Activated CD8-positive, alpha-beta T cell treated with anti-CD3 and anti-CD28 coated beads for 36 hours (primary cell): ENCODE measurements at regions not wholly inside any gene's neighbourhood (a gene's known extent, or its start where the extent isn't known, plus 50 kb on each side); places are given as distances from the start of the nearest gene placed in this dataset.

Experiments
- ATAC-seq: fragments of 200-7000 bp; cut with Tn5 transposase; one replicate; pipeline ENCODE4 v1.10.0; 2021; ENCODE audit warnings: mild to moderate bottlenecking, moderate library complexity
- CTCF ChIA-PET: fragments of 350-600 bp; sonication (Branson Sonifier 250); formaldehyde crosslinking; loops from one replicate; lab custom pipeline; 2021; ENCODE audit warnings: antibody characterized with exemption; lab: Charles Lee
- POLR2A ChIA-PET: fragments of 350-600 bp; sonication (Branson Sonifier 250); formaldehyde crosslinking; loops from one replicate; lab custom pipeline; 2021; ENCODE audit warnings: antibody characterized with exemption; lab: Charles Lee
- DNase-seq: peaks from one replicate; pipeline ENCODE4 v3.0.0-alpha.2; 2020
- H3K27ac Mint-ChIP-seq: one replicate; pipeline ENCODE4 v1.8.0; 2021; ENCODE audit warnings: mild to moderate bottlenecking, mixed read lengths
- H3K27me3 Mint-ChIP-seq: one replicate; pipeline ENCODE4 v1.8.0; 2021; ENCODE audit warnings: mixed read lengths
- H3K36me3 Mint-ChIP-seq: one replicate; pipeline ENCODE4 v1.8.0; 2021; ENCODE audit warnings: low read depth, mixed read lengths
- H3K4me1 Mint-ChIP-seq: one replicate; pipeline ENCODE4 v1.8.0; 2021; ENCODE audit warnings: low read depth, mixed read lengths
- H3K4me3 Mint-ChIP-seq: one replicate; pipeline ENCODE4 v1.8.0; 2021; ENCODE audit warnings: mild to moderate bottlenecking, moderate library complexity, mixed read lengths
- H3K9me3 Mint-ChIP-seq: one replicate; pipeline ENCODE4 v1.8.0; 2021; ENCODE audit warnings: mixed read lengths
- CTCF ChIP-seq: fragments of 200-600 bp; IDR thresholded peaks from one replicate; pipeline ENCODE4 v1.8.0; 2022; ENCODE audit warnings: antibody characterized with exemption, mild to moderate bottlenecking
- intact Hi-C: fragments of 100-400 bp; cut with micrococcal nuclease; formaldehyde crosslinking; loops from one replicate; pipeline ENCODE4 v1.10.0; 2022

GRCh38 chr1:82686774-82687173 is 886.0 kb downstream of the ADGRL2 start:
- ChIA-PET CTCF (no interaction called here), POLR2A (no interaction called here)
- H3K27ac Mint-ChIP-seq: no peak overlapping the region
- no peak for TF ChIP-seq CTCF
- H3K4me3 Mint-ChIP-seq: no peak overlapping the region
- intact Hi-C loops: no loop called here
- peaks cover 7% of the 10 kb centered on the region for H3K9me3 Mint-ChIP-seq
- no peaks in the 10 kb centered on the region for H3K4me1 Mint-ChIP-seq
- no peak for ATAC-seq
- H3K27me3 Mint-ChIP-seq: no peaks in the 10 kb centered on the region
- DNase-seq: no peak
- H3K36me3 Mint-ChIP-seq: no peaks in the 10 kb centered on the region

GRCh38 chr1:82646888-82647287 is 846.2 kb downstream of the ADGRL2 start:
- Mint-ChIP-seq H3K36me3 (no peaks in the 10 kb centered on the region), H3K4me1 (no peaks in the 10 kb centered on the region), H3K27ac (no peak overlapping the region), H3K27me3 (no peaks in the 10 kb centered on the region), H3K4me3 (no peak overlapping the region), H3K9me3 (no peaks in the 10 kb centered on the region)
- no peak for TF ChIP-seq CTCF
- DNase-seq: no peak
- CTCF ChIA-PET: interaction anchor here (1.1 kb wide), 1 partner anchor 28 kb away, joined by 3 read pairs; no protein-coding TSS in a partner anchor
- intact Hi-C loops: no loop called here
- POLR2A ChIA-PET: no interaction called here
- no peak for ATAC-seq

- ChIA-PET POLR2A (no interaction called here), CTCF (interaction anchor here (1.1 kb wide), 1 partner anchor 27 kb away, joined by 3 read pairs; no protein-coding TSS in a partner anchor)
- H3K36me3 Mint-ChIP-seq: no peaks in the 10 kb centered on the region
- H3K4me1 Mint-ChIP-seq: no peaks in the 10 kb centered on the region
- H3K27me3 Mint-ChIP-seq: no peaks in the 10 kb centered on the region
- intact Hi-C loops: no loop called here
- DNase-seq (no peak), ATAC-seq (no peak)
- no peak overlapping the region for H3K4me3 Mint-ChIP-seq
- no peak for TF ChIP-seq CTCF
- no peaks in the 10 kb centered on the region for H3K9me3 Mint-ChIP-seq
- no peak overlapping the region for H3K27ac Mint-ChIP-seq
Measured at GRCh38 chr1:82646336-82646735, 845.6 kb downstream of the ADGRL2 start.

GRCh38 chr1:82644186-82644915 is 843.6 kb downstream of the ADGRL2 start:
- no peak for TF ChIP-seq CTCF
- ChIA-PET POLR2A (no interaction called here), CTCF (no interaction called here)
- Mint-ChIP-seq H3K4me1 (no peaks in the 10 kb centered on the region), H3K36me3 (no peaks in the 10 kb centered on the region), H3K9me3 (no peaks in the 10 kb centered on the region), H3K27me3 (no peaks in the 10 kb centered on the region), H3K27ac (no peak overlapping the region), H3K4me3 (no peak overlapping the region)
- DNase-seq: no peak
- intact Hi-C loops: no loop called here
- ATAC-seq: no peak

GRCh38 chr1:82640352-82640751 is 839.6 kb downstream of the ADGRL2 start:
- H3K9me3 Mint-ChIP-seq: no peaks in the 10 kb centered on the region
- CTCF ChIA-PET: no interaction called here
- H3K4me3 Mint-ChIP-seq: no peak overlapping the region
- POLR2A ChIA-PET: no interaction called here
- H3K4me1 Mint-ChIP-seq: no peaks in the 10 kb centered on the region
- H3K36me3 Mint-ChIP-seq: no peaks in the 10 kb centered on the region
- DNase-seq (no peak), ATAC-seq (no peak)
- TF ChIP-seq CTCF: no peak
- H3K27ac Mint-ChIP-seq: no peak overlapping the region
- intact Hi-C loops: no loop called here
- H3K27me3 Mint-ChIP-seq: no peaks in the 10 kb centered on the region
